SK-N-SH (cell line): ENCODE measurements at regions not wholly inside any gene's neighbourhood (a gene's known extent, or its start where the extent isn't known, plus 50 kb on each side); places are given as distances from the start of the nearest gene placed in this dataset.
"Not testable (repeated sequence)": the region's sequence is repeated elsewhere in the genome, so short reads cannot be mapped to it uniquely, and the experiment has no call there.

Experiments used
- CTCF ChIA-PET: fragments of 300-600, 350-600 bp; formaldehyde crosslinking; extraction: SDS; loops from one replicate; lab custom pipeline; 2021; lab: Yijun Ruan, JAX
- POLR2A ChIA-PET: fragments of 350-600 bp; sonication (Branson Sonifier 250); formaldehyde crosslinking; extraction: SDS; loops from one replicate; lab custom pipeline; 2020; ENCODE audit warnings: antibody characterized with exemption, inconsistent platforms; lab: Yijun Ruan, JAX
- DNase-seq: peaks from one replicate; pipeline ENCODE4 v3.0.0; 2012
- H2AFZ ChIP-seq: fragments of 200-600 bp; sonication (generic); 2 replicates; pipeline ENCODE4 v1.8.1; 2016; ENCODE audit warnings: antibody characterized with exemption, mild to moderate bottlenecking, low read depth
- H3F3A ChIP-seq: fragments of 200-600 bp; sonication (generic); replicated peaks from 2 replicates; pipeline ENCODE3; 2016; ENCODE audit warnings: antibody characterized with exemption, mild to moderate bottlenecking; ENCODE audit not compliant: insufficient read depth
- H3K27ac ChIP-seq, 2 experiments: fragments of 200-500 bp in 1 of 2; fragments of 200-600 bp in 1 of 2; sonication (Bioruptor generic) in 1 of 2; sonication (generic), shearing (Covaris generic) in 1 of 2; 2 replicates each; pipeline versions ENCODE4 v1.5.1 to v1.6.1; 2014 to 2016; ENCODE audit warnings: low read depth in 2 of 2, inconsistent platforms in 1 of 2, low read length in 1 of 2, mild to moderate bottlenecking in 1 of 2, mixed read lengths in 1 of 2
- H3K27me3 ChIP-seq: fragments of 200-600 bp; sonication (generic), shearing (Covaris generic); 2 replicates; pipeline ENCODE4 v1.6.1; 2016; ENCODE audit warnings: mixed run types; ENCODE audit not compliant: insufficient read depth
- H3K36me3 ChIP-seq, 2 experiments: fragments of 200-500 bp in 1 of 2; fragments of 200-600 bp in 1 of 2; sonication (Bioruptor generic) in 1 of 2; sonication (generic) in 1 of 2; replicated peaks in 1 of 2; 2 replicates each; pipeline versions ENCODE3 to v1.5.1; 2014 to 2016; ENCODE audit warnings: low read length in 1 of 2, mild to moderate bottlenecking in 1 of 2; ENCODE audit not compliant: insufficient read depth in 2 of 2, control insufficient read depth in 1 of 2
- H3K4me1 ChIP-seq, 2 experiments: fragments of 200-500 bp in 1 of 2; fragments of 200-600 bp in 1 of 2; sonication (Bioruptor generic) in 1 of 2; sonication (generic), shearing (Covaris generic) in 1 of 2; 2 replicates each; pipeline versions ENCODE4 v1.5.1 to v1.6.1; 2014 to 2016; ENCODE audit warnings: low read depth in 1 of 2, low read length in 1 of 2, mixed run types in 1 of 2; ENCODE audit not compliant: insufficient read depth in 2 of 2, control insufficient read depth in 1 of 2
- H3K4me2 ChIP-seq: fragments of 200-600 bp; sonication (generic), shearing (Covaris generic); 2 replicates; pipeline ENCODE4 v1.6.1; 2017; ENCODE audit warnings: mixed run types
- H3K4me3 ChIP-seq, 2 experiments: fragments of 200-500 bp in 1 of 2; fragments of 200-600 bp in 1 of 2; sonication (Bioruptor generic) in 1 of 2; sonication (generic), shearing (Covaris generic) in 1 of 2; 2 replicates each; pipeline versions ENCODE4 v1.5.1 to v1.8.1; 2014 to 2016; ENCODE audit warnings: low read depth in 2 of 2, inconsistent platforms in 1 of 2, low read length in 1 of 2, mild to moderate bottlenecking in 1 of 2, mixed read lengths in 1 of 2, moderate library complexity in 1 of 2
- H3K79me2 ChIP-seq: fragments of 200-600 bp; sonication (generic); 2 replicates; pipeline ENCODE4 v1.8.1; 2017; ENCODE audit warnings: mild to moderate bottlenecking; ENCODE audit not compliant: insufficient read depth
- H3K9ac ChIP-seq: fragments of 200-600 bp; sonication (generic); 2 replicates; pipeline ENCODE4 v1.6.1; 2017; ENCODE audit warnings: mixed run types
- H3K9me2 ChIP-seq: fragments of 200-600 bp; sonication (generic); 2 replicates; pipeline ENCODE4 v1.6.1; 2017; ENCODE audit warnings: mixed run types
- H3K9me3 ChIP-seq: fragments of 200-600 bp; sonication (generic); 2 replicates; pipeline ENCODE4 v1.6.1; 2017; ENCODE audit warnings: mixed run types, mild to moderate bottlenecking, moderate library complexity
- H4K20me1 ChIP-seq: fragments of 200-600 bp; sonication (generic); 2 replicates; pipeline ENCODE4 v1.6.1; 2017; ENCODE audit warnings: mild to moderate bottlenecking, mixed run types; ENCODE audit not compliant: insufficient read depth
- ELF1 ChIP-seq: IDR thresholded peaks from 2 replicates; pipeline ENCODE4 v1.4.0; 2012
- FOSL2 ChIP-seq: IDR thresholded peaks from 2 replicates; pipeline ENCODE4 v1.4.0; 2012; ENCODE audit warnings: low read depth, mild to moderate bottlenecking, moderate library complexity, borderline replicate concordance
- FOXM1 ChIP-seq: IDR thresholded peaks from 2 replicates; pipeline ENCODE4 v1.4.0; 2012; ENCODE audit warnings: low read depth, mild to moderate bottlenecking
- POLR2AphosphoS5 ChIP-seq: IDR thresholded peaks from 2 replicates; pipeline ENCODE4 v1.6.1; 2012; ENCODE audit warnings: low read depth, low read length
- RAD21 ChIP-seq: IDR thresholded peaks from 2 replicates; pipeline ENCODE4 v1.6.1; 2012; ENCODE audit warnings: mild to moderate bottlenecking, low read length
- RCOR1 ChIP-seq: fragments of 150-350 bp; IDR thresholded peaks from 2 replicates; pipeline ENCODE4 v1.6.1; 2017; ENCODE audit warnings: antibody characterized with exemption, low read length
- RFX5 ChIP-seq: IDR thresholded peaks from 2 replicates; pipeline ENCODE4 v1.6.1; 2012; ENCODE audit warnings: mild to moderate bottlenecking, improper control_type of control experiment, low read length
- RXRA ChIP-seq: IDR thresholded peaks from 2 replicates; pipeline ENCODE4 v1.4.0; 2012; ENCODE audit warnings: low read depth, mild to moderate bottlenecking, borderline replicate concordance
- SIN3A ChIP-seq: IDR thresholded peaks from 2 replicates; pipeline ENCODE4 v1.6.1; 2012; ENCODE audit warnings: low read depth, mild to moderate bottlenecking, low read length, moderate library complexity, borderline replicate concordance
- TAF1 ChIP-seq: IDR thresholded peaks from 2 replicates; pipeline ENCODE4 v1.6.1; 2012; ENCODE audit warnings: low read depth, mild to moderate bottlenecking, low read length, moderate library complexity, borderline replicate concordance
- TCF12 ChIP-seq: IDR thresholded peaks from 2 replicates; pipeline ENCODE4 v1.4.0; 2012
- WGBS: methylation state at CpG from one replicate; pipeline ENCODE4 v1.1.6; 2017; ENCODE audit warnings: low lambda C conversion rate; 5-methylcytosine and 5-hydroxymethylcytosine counted together
- TF ChIP-seq, protein P1 (sequence below): fragments of 150-350 bp; IDR thresholded peaks from 2 replicates; pipeline ENCODE4 v1.6.1; 2016; ENCODE audit warnings: mild to moderate bottlenecking, low read depth, low read length
- TF ChIP-seq, protein P2 (sequence below): IDR thresholded peaks from 2 replicates; pipeline ENCODE4 v1.4.0; 2012; ENCODE audit warnings: low read depth
- TF ChIP-seq, protein P3 (sequence below): IDR thresholded peaks from 2 replicates; pipeline ENCODE4 v1.6.1; 2012; ENCODE audit warnings: mild to moderate bottlenecking, low read depth, low read length, moderate library complexity
- TF ChIP-seq, protein P4 (sequence below): IDR thresholded peaks from 2 replicates; pipeline ENCODE4 v1.4.0; 2012; ENCODE audit warnings: low read depth, borderline replicate concordance
- TF ChIP-seq, protein P5 (sequence below): fragments of 200-600 bp; sonication (generic); IDR thresholded peaks from 2 replicates; pipeline ENCODE4 v1.6.1; 2017; ENCODE audit warnings: antibody characterized with exemption, mild to moderate bottlenecking, moderate library complexity

DNA sequence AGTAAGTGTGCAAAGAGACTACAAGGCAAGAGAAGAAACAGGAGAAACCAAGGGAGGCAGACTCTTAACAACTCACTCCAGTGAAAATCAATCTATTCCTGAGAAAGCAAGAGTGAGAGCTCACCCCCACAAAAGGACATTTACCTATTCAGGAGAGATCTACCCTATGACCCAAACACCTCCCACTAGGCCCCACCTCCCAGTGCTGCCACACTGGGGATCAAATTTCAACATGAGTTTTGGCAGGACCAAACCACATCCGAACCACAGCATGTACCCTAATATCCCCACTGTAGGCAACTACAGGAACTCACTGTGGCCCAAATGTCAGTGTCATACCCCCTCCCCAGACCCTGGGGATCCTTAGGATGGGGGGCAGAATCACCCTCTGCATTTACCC is 526.2 kb upstream of the B3GAT1 start:
- Histone ChIP-seq H3K4me3 (no peak overlapping the region), H2AFZ (no peak overlapping the region), H3F3A (no peaks in the 10 kb centered on the region), H3K27ac (no peak overlapping the region), H4K20me1 (no peaks in the 10 kb centered on the region), H3K79me2 (no peaks in the 10 kb centered on the region), H3K27me3 (no peaks in the 10 kb centered on the region), H3K9me2 (no peaks in the 10 kb centered on the region), H3K9ac (no peak overlapping the region), H3K9me3 (no peaks in the 10 kb centered on the region), H3K4me1 (peaks cover 0 to 14% of the 10 kb centered on the region in 2 experiments; a peak in 1 of 4 replicates), H3K4me2 (no peak overlapping the region), H3K36me3 (no peaks in the 10 kb centered on the region)
- DNase-seq, result no peak
- WGBS, result 57% methylated on average over 1 of the region's 1 CpG
- ChIA-PET CTCF (interaction anchor here (0.5 to 1.3 kb wide), 3 partner anchors 59 to 369 kb away, joined by 3 to 5 read pairs (median 3); no protein-coding TSS in a partner anchor), POLR2A (no interaction called here)
- TF ChIP-seq RCOR1, result no peak
- TF ChIP-seq, protein P1, sequence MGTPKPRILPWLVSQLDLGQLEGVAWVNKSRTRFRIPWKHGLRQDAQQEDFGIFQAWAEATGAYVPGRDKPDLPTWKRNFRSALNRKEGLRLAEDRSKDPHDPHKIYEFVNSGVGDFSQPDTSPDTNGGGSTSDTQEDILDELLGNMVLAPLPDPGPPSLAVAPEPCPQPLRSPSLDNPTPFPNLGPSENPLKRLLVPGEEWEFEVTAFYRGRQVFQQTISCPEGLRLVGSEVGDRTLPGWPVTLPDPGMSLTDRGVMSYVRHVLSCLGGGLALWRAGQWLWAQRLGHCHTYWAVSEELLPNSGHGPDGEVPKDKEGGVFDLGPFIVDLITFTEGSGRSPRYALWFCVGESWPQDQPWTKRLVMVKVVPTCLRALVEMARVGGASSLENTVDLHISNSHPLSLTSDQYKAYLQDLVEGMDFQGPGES, result no peak
- no peak for TF ChIP-seq SIN3A
- no peak for TF ChIP-seq RFX5
- TF ChIP-seq, protein P2, sequence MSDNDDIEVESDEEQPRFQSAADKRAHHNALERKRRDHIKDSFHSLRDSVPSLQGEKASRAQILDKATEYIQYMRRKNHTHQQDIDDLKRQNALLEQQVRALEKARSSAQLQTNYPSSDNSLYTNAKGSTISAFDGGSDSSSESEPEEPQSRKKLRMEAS, result no peak
- no peak for TF ChIP-seq TAF1
- TF ChIP-seq TCF12, result no peak
- TF ChIP-seq, protein P3, sequence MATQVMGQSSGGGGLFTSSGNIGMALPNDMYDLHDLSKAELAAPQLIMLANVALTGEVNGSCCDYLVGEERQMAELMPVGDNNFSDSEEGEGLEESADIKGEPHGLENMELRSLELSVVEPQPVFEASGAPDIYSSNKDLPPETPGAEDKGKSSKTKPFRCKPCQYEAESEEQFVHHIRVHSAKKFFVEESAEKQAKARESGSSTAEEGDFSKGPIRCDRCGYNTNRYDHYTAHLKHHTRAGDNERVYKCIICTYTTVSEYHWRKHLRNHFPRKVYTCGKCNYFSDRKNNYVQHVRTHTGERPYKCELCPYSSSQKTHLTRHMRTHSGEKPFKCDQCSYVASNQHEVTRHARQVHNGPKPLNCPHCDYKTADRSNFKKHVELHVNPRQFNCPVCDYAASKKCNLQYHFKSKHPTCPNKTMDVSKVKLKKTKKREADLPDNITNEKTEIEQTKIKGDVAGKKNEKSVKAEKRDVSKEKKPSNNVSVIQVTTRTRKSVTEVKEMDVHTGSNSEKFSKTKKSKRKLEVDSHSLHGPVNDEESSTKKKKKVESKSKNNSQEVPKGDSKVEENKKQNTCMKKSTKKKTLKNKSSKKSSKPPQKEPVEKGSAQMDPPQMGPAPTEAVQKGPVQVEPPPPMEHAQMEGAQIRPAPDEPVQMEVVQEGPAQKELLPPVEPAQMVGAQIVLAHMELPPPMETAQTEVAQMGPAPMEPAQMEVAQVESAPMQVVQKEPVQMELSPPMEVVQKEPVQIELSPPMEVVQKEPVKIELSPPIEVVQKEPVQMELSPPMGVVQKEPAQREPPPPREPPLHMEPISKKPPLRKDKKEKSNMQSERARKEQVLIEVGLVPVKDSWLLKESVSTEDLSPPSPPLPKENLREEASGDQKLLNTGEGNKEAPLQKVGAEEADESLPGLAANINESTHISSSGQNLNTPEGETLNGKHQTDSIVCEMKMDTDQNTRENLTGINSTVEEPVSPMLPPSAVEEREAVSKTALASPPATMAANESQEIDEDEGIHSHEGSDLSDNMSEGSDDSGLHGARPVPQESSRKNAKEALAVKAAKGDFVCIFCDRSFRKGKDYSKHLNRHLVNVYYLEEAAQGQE, result no peak
- TF ChIP-seq, protein P4, sequence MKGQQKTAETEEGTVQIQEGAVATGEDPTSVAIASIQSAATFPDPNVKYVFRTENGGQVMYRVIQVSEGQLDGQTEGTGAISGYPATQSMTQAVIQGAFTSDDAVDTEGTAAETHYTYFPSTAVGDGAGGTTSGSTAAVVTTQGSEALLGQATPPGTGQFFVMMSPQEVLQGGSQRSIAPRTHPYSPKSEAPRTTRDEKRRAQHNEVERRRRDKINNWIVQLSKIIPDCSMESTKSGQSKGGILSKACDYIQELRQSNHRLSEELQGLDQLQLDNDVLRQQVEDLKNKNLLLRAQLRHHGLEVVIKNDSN, result no peak
- no peak for TF ChIP-seq RAD21
- no peak for TF ChIP-seq FOSL2
- TF ChIP-seq ELF1, result no peak
- TF ChIP-seq FOXM1, result no peak
- no peak for TF ChIP-seq RXRA
- no peak for TF ChIP-seq POLR2AphosphoS5
- TF ChIP-seq, protein P5, sequence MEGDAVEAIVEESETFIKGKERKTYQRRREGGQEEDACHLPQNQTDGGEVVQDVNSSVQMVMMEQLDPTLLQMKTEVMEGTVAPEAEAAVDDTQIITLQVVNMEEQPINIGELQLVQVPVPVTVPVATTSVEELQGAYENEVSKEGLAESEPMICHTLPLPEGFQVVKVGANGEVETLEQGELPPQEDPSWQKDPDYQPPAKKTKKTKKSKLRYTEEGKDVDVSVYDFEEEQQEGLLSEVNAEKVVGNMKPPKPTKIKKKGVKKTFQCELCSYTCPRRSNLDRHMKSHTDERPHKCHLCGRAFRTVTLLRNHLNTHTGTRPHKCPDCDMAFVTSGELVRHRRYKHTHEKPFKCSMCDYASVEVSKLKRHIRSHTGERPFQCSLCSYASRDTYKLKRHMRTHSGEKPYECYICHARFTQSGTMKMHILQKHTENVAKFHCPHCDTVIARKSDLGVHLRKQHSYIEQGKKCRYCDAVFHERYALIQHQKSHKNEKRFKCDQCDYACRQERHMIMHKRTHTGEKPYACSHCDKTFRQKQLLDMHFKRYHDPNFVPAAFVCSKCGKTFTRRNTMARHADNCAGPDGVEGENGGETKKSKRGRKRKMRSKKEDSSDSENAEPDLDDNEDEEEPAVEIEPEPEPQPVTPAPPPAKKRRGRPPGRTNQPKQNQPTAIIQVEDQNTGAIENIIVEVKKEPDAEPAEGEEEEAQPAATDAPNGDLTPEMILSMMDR, result no peak

DNA sequence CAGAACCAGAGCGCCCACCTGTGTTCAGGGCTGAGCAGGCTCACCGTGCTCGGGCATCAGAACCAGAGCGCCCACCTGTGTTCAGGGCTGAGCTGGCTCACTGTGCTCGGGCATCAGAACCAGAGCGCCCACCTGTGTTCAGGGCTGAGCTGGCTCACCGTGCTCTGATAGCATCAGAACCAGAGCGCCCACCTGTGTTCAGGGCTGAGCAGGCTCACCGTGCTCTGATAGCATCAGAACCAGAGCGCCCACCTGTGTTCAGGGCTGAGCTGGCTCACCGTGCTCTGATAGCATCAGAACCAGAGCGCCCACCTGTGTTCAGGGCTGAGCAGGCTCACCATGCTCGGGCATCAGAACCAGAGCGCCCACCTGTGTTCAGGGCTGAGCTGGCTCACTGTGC is 525.2 kb upstream of the B3GAT1 start:
- CTCF ChIA-PET, result interaction anchor here (0.6 to 1.3 kb wide), 2 partner anchors 69 to 254 kb away, joined by 3 to 5 read pairs; no protein-coding TSS in a partner anchor

More for the DNA sequence above, 525.2 kb upstream of the B3GAT1 start:
- no CpG with 5 or more reads among the region's 14 CpGs for WGBS
- H3K36me3 ChIP-seq, H3K27ac ChIP-seq, H3K27me3 ChIP-seq, H3K9me2 ChIP-seq, H4K20me1 ChIP-seq, H3F3A ChIP-seq, DNase-seq, H3K4me1 ChIP-seq, H3K79me2 ChIP-seq, H3K9ac ChIP-seq, POLR2A ChIA-PET, H3K4me2 ChIP-seq, H3K4me3 ChIP-seq, H3K9me3 ChIP-seq, H2AFZ ChIP-seq: not testable (repeated sequence)
